ENCODE measurements at regions not wholly inside any gene's neighbourhood (a gene's known extent, or its start where the extent isn't known, plus 50 kb on each side); places are given as distances from the start of the nearest gene placed in this dataset.
"Not testable (repeated sequence)": the region's sequence is repeated elsewhere in the genome, so short reads cannot be mapped to it uniquely, and the experiment has no call there.

DNA sequence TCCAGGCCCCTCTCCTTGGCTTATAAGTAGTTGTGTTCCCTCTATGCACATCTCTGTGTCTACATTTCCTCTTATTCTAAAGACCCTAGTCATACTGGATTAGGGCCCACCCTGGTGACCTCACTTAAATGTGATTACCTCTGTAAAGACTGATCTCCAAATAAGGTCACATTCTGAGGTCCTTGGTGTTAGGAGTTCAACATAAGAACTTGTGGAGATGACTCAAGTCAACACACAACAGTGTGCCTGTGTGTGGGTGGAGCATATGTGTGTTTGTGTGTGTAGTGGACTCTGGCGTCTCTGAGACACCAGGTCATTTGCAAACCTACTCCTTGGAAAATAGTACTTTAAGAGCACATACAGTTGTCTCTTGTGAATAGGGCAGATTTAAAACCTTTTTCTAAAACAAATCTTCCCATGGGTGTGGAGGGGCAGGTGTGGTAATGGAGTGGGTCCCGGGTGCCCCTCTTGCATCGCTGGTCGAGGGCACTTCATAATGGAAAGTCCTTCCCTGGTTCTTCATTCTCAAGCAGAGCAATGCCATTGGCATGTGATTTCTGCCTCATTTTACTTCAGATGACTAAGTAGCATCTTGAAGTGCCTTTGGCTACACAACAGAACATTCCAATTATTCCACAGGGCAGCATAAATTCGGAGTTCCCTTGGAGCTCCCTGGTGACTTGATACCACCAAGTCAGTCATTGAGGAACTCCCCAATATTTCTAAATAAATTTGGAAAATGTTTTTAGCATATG lies 84.4 kb downstream of the C9orf152 start:
- DNase-seq (ENCODE audit: low read depth) = no peak

DNA sequence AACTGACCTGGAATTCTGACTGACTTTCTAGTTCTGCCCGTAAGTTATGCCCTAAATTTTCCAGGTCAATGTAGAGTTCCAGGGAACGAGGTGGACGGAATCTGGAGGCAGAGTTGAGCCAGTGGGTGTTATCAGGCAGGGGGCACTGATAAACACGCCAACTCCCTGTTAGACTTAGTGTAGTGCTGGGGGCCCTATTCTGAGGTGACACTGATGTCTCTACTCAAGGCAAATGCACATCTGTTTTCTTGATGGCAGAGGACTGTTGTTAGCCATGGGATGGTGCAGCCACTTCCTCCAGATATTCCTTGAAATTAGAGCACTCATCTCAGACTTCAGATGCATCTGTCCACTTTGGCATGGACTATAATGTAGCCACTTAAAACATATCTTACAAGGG lies 83.5 kb downstream of the C9orf152 start:
- no peak for DNase-seq (ENCODE audit: low read depth)

- DNase-seq (ENCODE audit: low read depth) = no peak
Measured at GRCh38 chr9:110125207-110125751, 82.7 kb downstream of the C9orf152 start.

- DNase-seq (ENCODE audit: low read depth) = no peak
Measured at GRCh38 chr9:110125763-110126351, 82.1 kb downstream of the C9orf152 start.

GRCh38 chr9:110126499-110126941 lies 81.4 kb downstream of the C9orf152 start:
- no peak for DNase-seq (ENCODE audit: low read depth)

DNA sequence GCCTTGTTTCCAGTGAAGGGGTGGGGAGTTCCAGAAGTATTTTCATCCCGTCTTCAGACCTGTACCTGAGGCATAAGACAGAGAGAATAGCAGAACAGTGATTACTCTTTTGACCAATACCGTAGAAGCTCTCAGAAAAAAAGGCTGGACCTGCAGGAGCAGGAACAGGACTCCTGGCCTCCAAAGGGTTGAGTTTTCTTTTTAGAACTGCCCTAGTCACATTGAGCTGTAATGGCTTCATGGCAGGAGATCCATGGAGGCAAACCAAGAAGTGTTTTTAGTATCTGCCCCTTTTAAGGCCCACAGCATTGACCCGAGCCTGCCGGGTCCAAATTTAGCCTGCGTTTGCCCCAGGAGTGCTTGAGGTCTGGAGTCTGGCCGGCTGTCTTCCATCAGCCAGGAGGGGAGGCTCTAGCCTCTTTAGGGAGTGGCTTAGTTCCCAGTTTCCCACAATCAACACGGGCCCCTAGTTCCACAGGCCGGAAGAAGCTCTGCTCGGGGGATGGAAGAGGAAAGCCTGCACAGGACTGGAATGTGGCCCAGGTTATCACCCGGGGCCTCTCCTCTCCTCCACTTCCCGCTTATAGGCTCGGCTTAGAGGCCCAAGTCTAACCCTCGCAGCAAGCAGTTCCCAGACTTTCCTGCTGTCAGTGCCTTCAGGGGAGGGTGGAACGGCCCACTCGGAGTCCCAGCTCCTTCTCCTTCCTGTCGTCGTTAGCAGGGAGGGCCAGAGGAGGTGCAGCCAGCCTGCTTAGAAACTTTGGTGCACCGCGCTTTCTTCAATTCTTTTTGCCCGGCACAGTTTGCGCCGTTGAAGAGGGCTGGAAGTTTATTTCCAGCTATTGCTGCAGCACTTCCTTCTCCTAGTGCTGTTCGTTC lies 80.7 kb downstream of the C9orf152 start:
- no peak for DNase-seq (ENCODE audit: low read depth)

- DNase-seq (ENCODE audit: low read depth) = no peak
Measured at GRCh38 chr9:110128664-110129329, 79.2 kb downstream of the C9orf152 start.

GRCh38 chr9:110129425-110129824 lies 78.5 kb downstream of the C9orf152 start:
- DNase-seq (ENCODE audit: low read depth) = no peak

GRCh38 chr9:110130211-110130610 lies 77.7 kb downstream of the C9orf152 start:
- no peak for DNase-seq (ENCODE audit: low read depth)

- DNase-seq (ENCODE audit: low read depth) = no peak
Measured at GRCh38 chr9:110130791-110131416, 77.1 kb downstream of the C9orf152 start.

GRCh38 chr9:110131499-110131898 lies 76.5 kb downstream of the C9orf152 start:
- DNase-seq (ENCODE audit: low read depth) = no peak

- DNase-seq (ENCODE audit: low read depth) = not testable (repeated sequence)
Measured at GRCh38 chr9:110132531-110132930, 75.4 kb downstream of the C9orf152 start.

- no peak for DNase-seq (ENCODE audit: low read depth)
Measured at GRCh38 chr9:110133059-110133458, 74.9 kb downstream of the C9orf152 start.

- DNase-seq (ENCODE audit: low read depth) = no peak
Measured at GRCh38 chr9:110133608-110134210, 74.2 kb downstream of the C9orf152 start.

GRCh38 chr9:110135846-110136245 lies 72.1 kb downstream of the C9orf152 start:
- no peak for DNase-seq (ENCODE audit: low read depth)

DNA sequence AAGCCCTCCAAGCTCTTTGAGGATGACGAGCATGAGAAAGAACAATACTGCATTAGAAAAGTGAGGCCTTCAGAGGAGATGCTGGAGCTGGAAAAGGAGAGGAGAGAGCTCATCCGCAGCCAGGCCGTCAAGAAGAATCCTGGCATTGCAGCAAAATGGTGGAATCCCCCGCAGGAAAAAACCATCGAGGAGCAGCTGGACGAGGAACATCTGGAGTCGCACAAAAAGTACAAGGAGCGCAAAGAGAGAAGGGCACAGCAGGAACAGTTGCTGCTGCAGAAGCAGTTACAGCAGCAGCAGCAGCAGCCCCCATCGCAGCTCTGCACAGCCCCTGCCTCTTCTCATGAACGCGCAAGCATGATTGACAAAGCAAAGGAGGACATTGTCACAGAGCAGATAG lies 71.2 kb downstream of the C9orf152 start:
- no peak for DNase-seq (ENCODE audit: low read depth)

- DNase-seq (ENCODE audit: low read depth) = no peak
Measured at GRCh38 chr9:110140276-110140675, 67.7 kb downstream of the C9orf152 start.

DNA sequence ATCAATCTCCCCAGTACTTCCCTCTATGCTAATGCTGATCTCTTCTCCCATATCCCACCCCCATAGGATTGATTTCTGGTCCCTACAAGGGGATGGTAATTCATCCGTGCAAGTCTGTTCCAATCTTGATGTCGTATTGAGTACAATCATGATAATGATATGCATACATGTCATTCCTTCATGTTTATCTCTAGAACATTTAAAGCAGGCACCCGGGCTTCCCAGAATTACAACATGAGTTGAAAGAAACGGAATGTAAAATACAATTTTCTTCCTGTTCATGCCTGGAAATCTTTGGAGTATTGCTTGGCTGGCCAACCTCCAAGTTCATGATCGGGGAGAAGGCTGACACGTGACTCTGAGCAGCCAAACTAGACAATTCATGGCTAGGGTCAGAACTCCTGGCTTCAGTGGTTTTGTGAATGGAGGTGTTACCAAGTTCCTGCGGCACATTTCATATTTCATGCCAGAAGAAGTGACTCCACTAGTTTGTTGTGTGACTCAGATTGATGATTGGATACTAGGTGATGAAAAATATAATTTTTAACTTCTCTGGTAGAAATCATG lies 66.6 kb downstream of the C9orf152 start:
- no peak for DNase-seq (ENCODE audit: low read depth)

GRCh38 chr9:110142253-110142652 lies 65.7 kb downstream of the C9orf152 start:
- no peak for DNase-seq (ENCODE audit: low read depth)

- DNase-seq (ENCODE audit: low read depth) = no peak
Measured at GRCh38 chr9:110142868-110143481, 65.0 kb downstream of the C9orf152 start.
